OCI-LY1 (cell line): ENCODE measurements at regions not wholly inside any gene's neighbourhood (a gene's known extent, or its start where the extent isn't known, plus 50 kb on each side); places are given as distances from the start of the nearest gene placed in this dataset.

Source experiments
- EZH2 ChIP-seq: fragments of 200-600 bp; sonication (generic), shearing (Covaris generic); IDR thresholded peaks from 2 replicates; pipeline ENCODE4 v1.8.0; 2017; ENCODE audit warnings: borderline replicate concordance, mixed run types, mild to moderate bottlenecking, antibody characterized with exemption, low read length, moderate library complexity, mixed read lengths
- TF ChIP-seq, protein P1 (sequence below): fragments of 200-600 bp; sonication (generic), shearing (Covaris generic); IDR thresholded peaks from 2 replicates; pipeline ENCODE4 v1.5.1; 2017; ENCODE audit warnings: mild to moderate bottlenecking, antibody characterized with exemption, low read length, moderate library complexity, mixed read lengths

DNA sequence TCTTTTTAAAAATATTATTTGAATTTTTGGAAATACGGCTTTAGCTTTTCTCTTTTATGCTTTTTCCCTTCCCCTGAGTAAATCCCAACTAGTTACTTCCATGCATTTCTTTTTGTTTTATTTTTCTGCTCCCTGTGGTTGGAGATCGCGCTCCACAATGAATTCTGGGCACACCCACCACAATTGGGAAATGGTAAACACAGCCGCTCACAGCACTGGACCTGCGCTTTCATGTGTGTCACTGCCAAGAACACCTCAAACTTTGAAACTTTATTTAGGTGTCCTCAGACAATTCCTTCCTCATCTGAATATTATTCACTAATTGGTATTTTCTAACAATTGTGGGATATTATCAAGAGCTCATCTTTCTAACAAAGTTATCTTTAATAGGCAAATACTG lies 82.8 kb upstream of the TMEM18 start:
- TF ChIP-seq, protein P1, sequence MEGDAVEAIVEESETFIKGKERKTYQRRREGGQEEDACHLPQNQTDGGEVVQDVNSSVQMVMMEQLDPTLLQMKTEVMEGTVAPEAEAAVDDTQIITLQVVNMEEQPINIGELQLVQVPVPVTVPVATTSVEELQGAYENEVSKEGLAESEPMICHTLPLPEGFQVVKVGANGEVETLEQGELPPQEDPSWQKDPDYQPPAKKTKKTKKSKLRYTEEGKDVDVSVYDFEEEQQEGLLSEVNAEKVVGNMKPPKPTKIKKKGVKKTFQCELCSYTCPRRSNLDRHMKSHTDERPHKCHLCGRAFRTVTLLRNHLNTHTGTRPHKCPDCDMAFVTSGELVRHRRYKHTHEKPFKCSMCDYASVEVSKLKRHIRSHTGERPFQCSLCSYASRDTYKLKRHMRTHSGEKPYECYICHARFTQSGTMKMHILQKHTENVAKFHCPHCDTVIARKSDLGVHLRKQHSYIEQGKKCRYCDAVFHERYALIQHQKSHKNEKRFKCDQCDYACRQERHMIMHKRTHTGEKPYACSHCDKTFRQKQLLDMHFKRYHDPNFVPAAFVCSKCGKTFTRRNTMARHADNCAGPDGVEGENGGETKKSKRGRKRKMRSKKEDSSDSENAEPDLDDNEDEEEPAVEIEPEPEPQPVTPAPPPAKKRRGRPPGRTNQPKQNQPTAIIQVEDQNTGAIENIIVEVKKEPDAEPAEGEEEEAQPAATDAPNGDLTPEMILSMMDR: no peak
- TF ChIP-seq EZH2: no peak
